ELR (cell line): ENCODE measurements at regions not wholly inside any gene's neighbourhood (a gene's known extent, or its start where the extent isn't known, plus 50 kb on each side); places are given as distances from the start of the nearest gene placed in this dataset.
A peak's percentile ranks its signal among the peaks of the same experiment; 100 is the strongest.
"Not testable (repeated sequence)": the region's sequence is repeated elsewhere in the genome, so short reads cannot be mapped to it uniquely, and the experiment has no call there.

Experiments used
- DNase-seq: peaks from one replicate; pipeline ENCODE4 v3.0.0-alpha.2; 2015; ENCODE audit warnings: low read depth

DNA sequence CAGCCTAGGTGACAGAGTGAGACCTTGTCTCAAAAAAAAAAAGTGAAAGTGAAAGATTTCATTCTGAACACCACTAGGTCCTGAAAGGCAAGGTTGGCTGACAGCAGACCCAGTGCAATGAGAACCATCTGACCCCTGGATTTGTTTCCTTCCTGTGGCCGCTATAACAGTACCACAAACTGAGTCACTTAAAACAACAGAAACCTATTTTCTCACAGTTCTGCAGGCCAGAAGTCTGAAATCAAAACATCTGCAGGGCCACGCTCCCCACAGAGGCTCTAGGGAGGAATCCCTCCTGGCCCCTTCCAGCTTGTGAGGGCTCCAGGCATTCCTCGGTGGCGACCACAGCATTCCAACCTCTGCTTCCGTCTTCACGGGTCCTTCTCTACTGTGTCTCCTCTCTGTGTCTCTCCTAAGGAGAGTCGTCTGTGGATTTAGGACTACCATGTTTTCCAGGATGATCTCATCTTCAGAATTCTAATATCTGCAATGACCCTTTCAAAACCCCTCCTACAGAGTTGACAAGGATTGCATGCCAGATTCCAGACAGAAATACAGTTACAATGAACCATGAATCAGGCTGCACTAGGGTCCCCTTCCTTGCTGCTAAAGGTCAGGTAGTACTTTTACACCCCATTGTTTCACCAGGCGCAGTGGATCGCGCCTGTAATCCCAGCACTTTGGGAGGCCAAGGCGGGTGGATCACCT lies 78.0 kb upstream of the ADGRL1 start:
- peak; percentile 85 for DNase-seq

DNA sequence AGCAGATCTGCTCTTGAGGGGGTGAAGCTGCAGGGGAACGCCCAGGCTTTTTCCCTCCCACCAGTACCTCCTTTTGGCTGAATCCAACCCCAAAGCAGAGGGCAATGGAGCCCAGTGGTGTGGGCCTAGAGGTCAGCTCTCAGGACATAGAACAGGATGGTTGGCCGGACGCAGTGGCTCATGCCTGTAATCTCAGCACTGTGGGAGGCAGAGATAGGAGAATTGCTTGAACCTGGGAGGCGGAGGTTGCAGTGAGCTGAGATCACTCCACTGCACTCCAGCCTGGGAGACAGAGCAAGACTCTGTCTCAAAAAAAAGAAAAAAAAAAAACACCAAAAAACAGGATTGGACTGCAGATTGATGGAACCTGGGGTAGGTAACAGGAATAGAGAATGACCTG lies 73.3 kb upstream of the ADGRL1 start:
- not testable (repeated sequence) for DNase-seq

DNA sequence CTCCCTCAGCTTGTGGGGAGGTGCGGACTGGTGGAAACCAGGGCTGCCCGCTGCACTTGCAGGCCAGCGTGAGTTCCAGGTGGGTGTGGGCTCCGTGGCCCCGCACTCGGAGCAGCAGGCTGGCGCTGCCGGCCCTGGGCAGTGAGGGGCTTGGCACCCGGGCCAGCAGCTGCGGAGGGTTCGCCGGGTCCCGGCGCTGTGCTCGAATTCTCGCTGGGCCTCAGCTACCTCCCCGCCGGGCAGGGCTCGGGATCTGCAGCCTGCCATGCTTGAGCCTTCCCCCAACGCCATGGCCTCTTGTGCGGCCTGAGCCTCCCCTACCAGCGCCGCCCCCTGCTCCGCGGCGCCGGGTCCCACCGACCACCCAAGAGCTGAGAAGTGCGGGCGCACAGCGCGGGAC lies 71.6 kb upstream of the ADGRL1 start:
- no peak for DNase-seq

DNA sequence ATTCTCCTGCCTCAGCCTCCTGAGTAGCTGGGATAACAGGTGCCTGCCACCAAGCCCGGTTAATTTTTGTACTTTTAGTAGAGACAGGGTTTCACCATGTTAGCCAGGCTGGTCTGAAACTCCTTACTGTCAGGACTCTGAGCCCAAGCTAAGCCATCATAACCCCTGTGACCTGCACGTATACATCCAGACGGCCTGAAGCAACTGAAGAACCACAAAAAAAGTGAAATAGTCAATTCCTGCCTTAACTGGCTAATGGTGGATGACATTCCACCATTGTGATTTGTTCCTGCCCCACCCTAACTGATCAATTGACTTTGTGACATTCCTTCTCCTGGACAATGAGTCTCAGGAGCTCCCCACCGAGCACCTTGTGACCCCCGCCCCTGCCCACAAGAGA lies 69.9 kb upstream of the ADGRL1 start:
- DNase-seq: not testable (repeated sequence)

DNA sequence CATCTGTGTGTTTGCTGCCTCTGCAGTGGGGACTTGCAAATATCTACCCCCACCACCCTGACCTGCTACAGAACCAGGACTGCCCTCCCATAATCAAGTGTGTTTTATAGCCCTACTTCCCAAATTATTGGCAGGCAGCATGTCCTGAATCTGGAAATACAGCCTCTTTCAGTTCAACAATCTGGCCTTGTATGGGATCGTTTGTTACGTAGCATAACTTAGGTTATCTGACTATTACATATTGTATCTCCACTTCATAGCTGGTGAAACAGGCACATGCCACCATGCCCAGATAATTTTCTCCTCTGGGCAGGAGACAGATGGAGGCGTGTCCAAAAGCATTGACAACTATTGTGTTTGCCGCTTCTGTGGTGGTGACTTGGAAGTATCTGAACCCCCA lies 66.7 kb upstream of the ADGRL1 start:
- DNase-seq: no peak

DNA sequence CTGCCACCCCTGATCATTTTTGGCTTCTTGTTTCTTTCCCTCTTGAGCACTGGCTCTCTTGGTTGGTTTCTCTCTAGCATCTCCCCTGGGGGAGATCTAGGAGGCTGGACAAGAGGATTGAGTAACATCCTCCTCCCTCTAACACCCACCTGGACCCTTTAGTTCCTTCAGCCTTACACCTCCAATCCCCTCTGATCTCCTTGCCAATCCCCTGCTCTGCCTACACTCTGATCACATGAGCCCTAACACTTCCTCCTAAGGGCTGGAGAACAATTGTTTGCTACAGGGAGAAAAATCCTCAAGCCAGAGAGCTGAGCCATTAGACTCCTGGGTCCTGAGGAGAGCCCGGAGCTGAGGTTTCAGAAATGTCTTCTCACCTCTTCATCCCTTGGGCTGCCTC lies 65.9 kb upstream of the ADGRL1 start:
- DNase-seq: no peak

DNA sequence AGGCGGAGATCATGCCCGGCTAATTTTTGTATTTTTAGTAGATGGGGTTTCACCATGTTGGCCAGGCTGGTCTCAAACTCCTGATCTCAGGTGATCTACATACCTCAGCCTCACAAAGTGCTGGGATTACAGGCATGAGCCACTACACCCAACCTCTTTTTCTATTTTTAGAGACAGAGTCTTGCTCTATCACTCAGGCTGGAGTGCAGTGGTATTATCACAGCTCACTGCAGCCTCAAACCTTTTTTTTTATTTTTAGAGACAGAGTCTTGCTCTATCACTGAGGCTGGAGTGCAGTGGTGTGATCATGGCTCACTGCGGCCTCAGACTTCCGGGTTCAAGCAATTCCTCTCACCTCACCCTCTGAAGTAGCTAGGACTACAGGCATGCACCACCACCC lies 64.6 kb upstream of the ADGRL1 start:
- DNase-seq: not testable (repeated sequence)

DNA sequence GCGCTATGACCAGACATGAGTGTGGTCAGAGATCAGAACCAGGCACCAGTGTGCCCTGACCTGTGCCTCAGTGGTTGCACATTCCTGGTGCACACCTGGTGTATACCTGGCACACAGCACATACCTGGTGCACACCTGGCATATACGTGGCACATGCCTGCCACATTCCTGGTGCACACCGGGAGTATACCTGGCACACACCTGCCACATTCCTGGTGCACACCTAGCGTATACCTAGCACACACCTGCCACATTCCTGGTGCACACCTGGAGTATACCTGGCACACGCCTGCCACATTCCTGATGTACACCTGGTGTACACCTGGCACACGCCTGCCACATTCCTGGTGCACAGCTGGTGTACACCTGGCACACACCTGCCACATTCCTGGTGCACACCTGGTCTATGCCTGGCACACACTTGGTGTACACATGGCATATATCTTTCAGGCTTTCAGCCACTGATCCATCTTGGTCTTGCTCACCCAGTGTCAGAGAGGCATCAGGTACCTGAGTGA lies 61.3 kb upstream of the ADGRL1 start:
- no peak for DNase-seq

DNA sequence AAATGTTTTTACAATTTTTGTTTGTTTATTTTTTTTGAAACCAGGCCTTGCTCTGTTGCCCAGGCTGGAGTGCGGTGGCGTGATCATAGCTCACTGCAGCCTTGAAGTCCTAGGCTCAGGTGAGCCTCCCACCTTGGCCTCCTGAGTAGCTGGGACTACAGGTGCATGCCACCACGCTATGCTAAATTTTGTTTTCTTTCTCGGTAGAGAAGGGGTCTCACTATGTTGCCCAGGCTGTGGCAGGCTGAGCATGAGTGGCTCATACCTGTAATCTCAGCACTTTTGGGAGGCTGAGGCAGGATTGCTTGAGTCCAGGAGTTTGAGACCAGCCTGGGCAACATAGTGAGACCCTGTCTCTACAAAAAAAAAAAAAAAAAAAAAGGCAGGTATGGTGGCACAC lies 60.2 kb upstream of the ADGRL1 start:
- DNase-seq: not testable (repeated sequence)

DNA sequence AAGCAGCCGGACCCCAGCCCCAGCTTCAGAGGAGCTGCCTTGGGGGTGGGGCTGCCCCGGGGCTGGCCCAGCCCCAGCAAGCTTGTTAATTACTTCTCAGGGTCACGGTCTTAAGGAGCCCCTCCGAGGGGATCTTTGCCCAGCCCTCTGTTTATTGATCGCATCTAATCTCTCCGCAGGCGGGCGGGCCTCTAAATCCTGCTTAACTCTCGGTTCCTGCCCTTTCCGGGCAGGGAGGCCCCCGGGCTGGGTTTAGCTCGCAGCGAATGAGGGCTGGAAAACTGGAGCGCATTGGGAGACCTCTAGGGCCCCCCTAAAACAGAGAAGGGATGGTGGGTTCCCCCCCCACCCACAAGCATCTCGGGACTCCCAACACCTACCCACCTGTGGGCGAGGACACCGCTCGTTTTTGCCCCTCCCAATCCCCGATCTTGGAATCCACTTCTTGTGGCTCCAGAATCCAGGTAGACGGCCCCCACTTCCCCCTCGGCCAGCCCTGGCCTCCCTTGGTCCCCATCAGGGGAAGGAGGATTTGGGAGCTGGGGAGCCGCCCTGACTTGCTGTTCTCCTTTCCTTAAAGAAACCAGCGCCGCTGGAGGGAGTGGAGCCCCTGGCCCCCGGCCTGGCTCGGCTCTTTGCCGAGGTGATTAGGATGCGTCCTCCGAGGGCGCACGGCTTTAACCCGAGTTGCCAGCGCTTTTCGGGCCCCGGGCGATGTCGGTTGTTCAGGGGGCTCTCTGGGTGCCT lies 59.5 kb upstream of the ADGRL1 start:
- no peak for DNase-seq

DNA sequence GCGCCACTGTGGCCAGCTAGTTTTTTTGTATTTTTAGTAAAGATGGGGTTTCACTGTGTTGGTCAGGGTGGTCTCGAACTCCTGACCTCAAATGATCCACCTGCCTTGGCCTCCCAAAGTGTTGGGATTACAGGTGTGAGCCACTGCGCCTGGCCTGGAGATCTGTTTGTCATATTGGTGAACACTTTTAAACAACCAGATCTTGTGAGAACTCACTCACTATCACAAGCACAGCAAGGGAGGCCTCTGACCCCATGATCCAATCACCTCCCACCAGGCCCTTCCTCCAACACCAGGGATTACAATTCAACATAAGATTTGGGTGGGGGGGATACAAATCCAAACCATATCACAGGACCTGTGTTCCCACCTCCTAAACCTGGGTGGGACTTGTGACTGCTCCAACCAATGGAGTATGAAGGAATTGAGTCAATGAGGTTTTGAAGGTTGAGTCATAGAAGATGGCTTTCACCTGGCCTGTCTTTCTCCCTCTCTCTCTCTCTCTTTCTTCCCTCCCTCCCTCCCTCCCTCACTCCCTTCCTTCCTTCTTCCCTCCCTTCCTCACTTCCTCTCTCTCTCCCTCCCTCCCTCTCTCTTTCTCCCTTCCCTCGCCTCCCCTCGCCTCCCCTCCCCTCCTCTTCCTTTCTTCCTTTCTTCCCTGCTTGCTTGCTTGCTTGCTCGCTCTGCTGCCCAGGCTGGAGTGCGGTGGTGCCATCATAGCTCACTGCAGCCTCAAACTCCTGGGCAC lies 50.1 kb upstream of the ADGRL1 start:
- not testable (repeated sequence) for DNase-seq
